Nephron progenitor cell (in vitro differentiated cells): ENCODE measurements at regions not wholly inside any gene's neighbourhood (a gene's known extent, or its start where the extent isn't known, plus 50 kb on each side); places are given as distances from the start of the nearest gene placed in this dataset.
"Not testable (repeated sequence)": the region's sequence is repeated elsewhere in the genome, so short reads cannot be mapped to it uniquely, and the experiment has no call there.

ENCODE experiments used
- DNase-seq: peaks from one replicate; pipeline ENCODE4 v3.0.0; 2021
- H3K27ac Mint-ChIP-seq: 2 replicates; pipeline ENCODE4 v1.8.0; 2021; ENCODE audit warnings: mild to moderate bottlenecking, moderate library complexity, mixed read lengths
- H3K27me3 Mint-ChIP-seq: 2 replicates; pipeline ENCODE4 v1.8.0; 2021; ENCODE audit warnings: mild to moderate bottlenecking, low read depth, mixed read lengths; ENCODE audit not compliant: poor library complexity
- H3K36me3 Mint-ChIP-seq: 2 replicates; pipeline ENCODE4 v1.8.0; 2021; ENCODE audit warnings: low read depth, mixed read lengths
- H3K4me1 Mint-ChIP-seq: 2 replicates; pipeline ENCODE4 v1.8.0; 2021; ENCODE audit warnings: mixed read lengths
- H3K4me3 Mint-ChIP-seq: 2 replicates; pipeline ENCODE4 v1.8.0; 2021; ENCODE audit warnings: mild to moderate bottlenecking, moderate library complexity, mixed read lengths
- H3K9me3 Mint-ChIP-seq: 2 replicates; pipeline ENCODE4 v1.8.0; 2021; ENCODE audit warnings: mild to moderate bottlenecking, moderate library complexity, mixed read lengths
- TF ChIP-seq, protein P1 (sequence below): fragments of 200-600 bp; sonication (generic); IDR thresholded peaks from 2 replicates; pipeline ENCODE4 v1.5.0; 2021; ENCODE audit warnings: antibody characterized with exemption

DNA sequence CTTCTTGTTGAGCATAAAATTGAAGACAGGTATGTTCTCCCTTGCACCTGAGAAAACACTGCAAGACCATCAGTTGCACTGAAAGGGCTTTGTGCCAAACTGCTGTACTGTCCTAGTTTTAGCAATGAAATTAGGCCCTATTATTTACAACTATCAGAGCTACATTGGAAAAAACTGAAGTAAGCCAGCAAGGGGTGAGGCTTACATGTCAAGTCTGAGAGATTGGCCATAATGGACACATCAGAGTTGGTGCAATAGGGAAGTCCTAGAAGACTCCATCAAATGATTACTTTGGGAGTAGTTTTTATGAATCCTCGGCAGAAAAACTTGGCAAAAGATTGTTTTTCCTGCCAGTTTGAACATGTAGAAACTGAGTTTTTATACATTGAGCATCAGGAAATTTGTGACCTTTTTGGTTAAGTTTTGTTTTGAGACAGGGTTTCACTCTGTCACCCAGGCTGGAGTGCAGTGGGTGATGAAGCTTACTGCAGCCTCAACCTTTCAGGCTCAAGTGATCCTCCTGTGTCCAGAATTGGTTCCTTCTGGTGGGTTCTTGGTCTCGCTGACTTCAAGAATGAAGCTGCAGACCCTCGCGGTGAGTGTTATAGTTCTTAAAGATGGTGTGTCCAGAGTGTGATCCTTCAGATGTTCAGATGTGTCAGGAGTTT lies 160.1 kb upstream of the BANK1 start:
- Mint-ChIP-seq H3K27ac (no peak overlapping the region), H3K4me1 (no peaks in the 10 kb centered on the region), H3K36me3 (no peaks in the 10 kb centered on the region), H3K27me3 (peaks cover 3% of the 10 kb centered on the region), H3K4me3 (no peak overlapping the region), H3K9me3 (peaks cover 19% of the 10 kb centered on the region)
- DNase-seq: no peak
- TF ChIP-seq, protein P1, sequence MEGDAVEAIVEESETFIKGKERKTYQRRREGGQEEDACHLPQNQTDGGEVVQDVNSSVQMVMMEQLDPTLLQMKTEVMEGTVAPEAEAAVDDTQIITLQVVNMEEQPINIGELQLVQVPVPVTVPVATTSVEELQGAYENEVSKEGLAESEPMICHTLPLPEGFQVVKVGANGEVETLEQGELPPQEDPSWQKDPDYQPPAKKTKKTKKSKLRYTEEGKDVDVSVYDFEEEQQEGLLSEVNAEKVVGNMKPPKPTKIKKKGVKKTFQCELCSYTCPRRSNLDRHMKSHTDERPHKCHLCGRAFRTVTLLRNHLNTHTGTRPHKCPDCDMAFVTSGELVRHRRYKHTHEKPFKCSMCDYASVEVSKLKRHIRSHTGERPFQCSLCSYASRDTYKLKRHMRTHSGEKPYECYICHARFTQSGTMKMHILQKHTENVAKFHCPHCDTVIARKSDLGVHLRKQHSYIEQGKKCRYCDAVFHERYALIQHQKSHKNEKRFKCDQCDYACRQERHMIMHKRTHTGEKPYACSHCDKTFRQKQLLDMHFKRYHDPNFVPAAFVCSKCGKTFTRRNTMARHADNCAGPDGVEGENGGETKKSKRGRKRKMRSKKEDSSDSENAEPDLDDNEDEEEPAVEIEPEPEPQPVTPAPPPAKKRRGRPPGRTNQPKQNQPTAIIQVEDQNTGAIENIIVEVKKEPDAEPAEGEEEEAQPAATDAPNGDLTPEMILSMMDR: no peak

GRCh38 chr4:101621120-101621519 lies 169.4 kb upstream of the BANK1 start:
- no peaks in the 10 kb centered on the region for H3K9me3 Mint-ChIP-seq
- no peak overlapping the region for H3K27ac Mint-ChIP-seq
- TF ChIP-seq, protein P1: no peak
- H3K4me1 Mint-ChIP-seq: no peaks in the 10 kb centered on the region
- H3K27me3 Mint-ChIP-seq: peaks cover under 1% of the 10 kb centered on the region
- no peaks in the 10 kb centered on the region for H3K36me3 Mint-ChIP-seq
- no peak for DNase-seq
- no peak overlapping the region for H3K4me3 Mint-ChIP-seq

DNA sequence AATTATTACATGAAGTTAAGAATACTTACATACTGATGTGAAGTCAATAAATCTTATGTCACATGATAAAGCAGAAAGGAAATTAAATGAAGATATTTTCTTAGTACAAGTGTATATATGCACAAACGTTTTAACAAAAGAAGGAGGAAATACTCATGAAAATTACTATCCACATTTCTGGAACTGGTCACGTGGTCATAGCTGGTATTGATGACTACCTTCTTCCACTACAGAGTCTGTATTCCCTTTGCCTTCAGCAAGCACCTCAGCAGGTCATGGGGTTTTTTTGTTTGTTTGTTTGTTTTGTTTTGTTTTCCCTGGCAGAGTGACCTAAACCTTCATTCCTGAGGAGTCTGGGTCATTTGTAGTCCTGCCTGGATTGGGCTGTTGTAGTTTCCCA lies 174.9 kb upstream of the BANK1 start:
- TF ChIP-seq, protein P1: no peak
- H3K4me1 Mint-ChIP-seq: no peaks in the 10 kb centered on the region
- H3K4me3 Mint-ChIP-seq: no peak overlapping the region
- DNase-seq: no peak
- no peaks in the 10 kb centered on the region for H3K9me3 Mint-ChIP-seq
- H3K27me3 Mint-ChIP-seq: no peaks in the 10 kb centered on the region
- no peaks in the 10 kb centered on the region for H3K36me3 Mint-ChIP-seq
- H3K27ac Mint-ChIP-seq: no peak overlapping the region

DNA sequence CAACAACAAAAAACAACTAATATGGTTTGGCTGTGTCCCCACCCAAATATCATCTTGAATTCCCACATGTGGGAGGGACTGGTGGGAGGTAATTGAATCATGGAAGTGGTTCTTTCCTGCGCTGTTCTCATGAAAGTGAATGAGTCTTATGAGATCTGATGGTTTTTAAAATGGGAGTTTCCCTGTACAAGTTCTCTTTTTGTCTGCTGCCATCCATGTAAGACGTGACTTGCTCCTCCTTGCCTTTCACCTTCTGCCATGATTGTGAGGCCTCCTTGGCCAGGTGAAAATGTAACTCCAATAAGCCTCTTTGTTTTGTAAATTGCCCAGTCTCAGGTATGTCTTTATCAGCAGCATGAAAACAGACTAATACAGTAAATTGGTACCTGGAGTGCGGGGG lies 183.5 kb upstream of the BANK1 start:
- peaks cover 12% of the 10 kb centered on the region for H3K9me3 Mint-ChIP-seq
- not testable (repeated sequence) for H3K27me3 Mint-ChIP-seq, H3K4me3 Mint-ChIP-seq, H3K27ac Mint-ChIP-seq, DNase-seq, H3K36me3 Mint-ChIP-seq, H3K4me1 Mint-ChIP-seq

DNA sequence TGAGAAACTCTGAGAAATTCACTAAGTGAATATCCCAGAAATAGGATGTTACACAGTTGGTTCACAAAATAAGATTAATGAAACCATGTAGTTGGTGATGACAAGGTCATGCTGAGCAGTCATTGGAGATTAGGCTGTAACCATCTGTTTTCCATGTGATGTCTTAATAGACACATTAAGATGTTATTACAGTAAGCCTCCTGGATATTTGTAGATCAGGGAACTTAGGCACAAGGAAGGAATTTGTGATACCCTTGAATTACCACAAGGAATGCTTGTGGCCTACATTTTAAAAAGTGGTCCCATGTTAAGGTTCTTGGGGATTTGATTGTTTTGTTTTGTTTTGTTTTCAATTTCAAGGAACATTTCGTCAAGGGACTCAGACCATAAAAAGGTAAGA lies 185.6 kb upstream of the BANK1 start:
- H3K9me3 Mint-ChIP-seq: peaks cover 12% of the 10 kb centered on the region
- DNase-seq: no peak
- H3K27ac Mint-ChIP-seq: no peak overlapping the region
- no peaks in the 10 kb centered on the region for H3K4me1 Mint-ChIP-seq
- TF ChIP-seq, protein P1: no peak
- peaks cover 5% of the 10 kb centered on the region for H3K36me3 Mint-ChIP-seq
- no peak overlapping the region for H3K4me3 Mint-ChIP-seq
- H3K27me3 Mint-ChIP-seq: no peaks in the 10 kb centered on the region

GRCh38 chr4:101600287-101600686 lies 190.2 kb upstream of the BANK1 start:
- Mint-ChIP-seq H3K4me3 (no peak overlapping the region), H3K36me3 (no peaks in the 10 kb centered on the region), H3K9me3 (peaks cover 3% of the 10 kb centered on the region), H3K27me3 (no peaks in the 10 kb centered on the region), H3K27ac (no peak overlapping the region), H3K4me1 (no peaks in the 10 kb centered on the region)
- DNase-seq: no peak
- TF ChIP-seq, protein P1: no peak
